ENCODE measurements at regions not wholly inside any gene's neighbourhood (a gene's known extent, or its start where the extent isn't known, plus 50 kb on each side); places are given as distances from the start of the nearest gene placed in this dataset.

DNA sequence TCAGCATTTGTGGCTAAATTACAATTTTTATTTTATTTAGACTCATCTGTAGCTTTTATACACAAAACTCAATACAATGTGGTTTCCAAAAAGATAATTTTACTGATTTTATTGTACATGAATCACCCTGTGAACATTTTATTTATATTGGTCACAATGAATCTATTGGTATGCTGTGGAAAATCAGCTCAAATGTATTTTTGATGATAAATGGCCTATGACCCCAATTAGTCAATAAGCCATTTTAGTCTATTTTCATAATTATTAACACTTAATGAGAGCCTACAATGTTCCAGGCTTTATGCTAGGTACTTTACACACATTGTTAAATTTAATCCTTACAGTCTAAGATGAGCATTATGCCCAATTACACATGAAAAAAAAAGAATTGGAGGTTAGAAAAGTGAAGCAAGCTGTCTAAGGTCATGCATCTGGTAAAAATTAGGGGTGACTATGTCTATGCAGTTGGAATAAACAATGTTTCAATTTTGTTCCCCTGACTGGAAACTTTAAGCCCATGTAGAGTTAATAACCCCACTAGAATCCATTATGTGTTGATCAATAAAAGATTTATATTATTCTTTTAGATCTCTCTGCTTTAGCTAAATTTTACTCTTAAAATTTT is 344.7 kb downstream of the PABPC4L start:
- DNase-seq = no peak
- Histone ChIP-seq H3K4me1 (ENCODE audit: insufficient read depth) (no peaks in the 10 kb centered on the region), H3K4me3 (no peak overlapping the region), H3K27me3 (no peaks in the 10 kb centered on the region), H3K36me3 (no peaks in the 10 kb centered on the region), H3K9me3 (no peaks in the 10 kb centered on the region), H3K27ac (no peak overlapping the region)
- intact Hi-C loops (cut with DNase I) = no loop called here
- TF ChIP-seq POLR2A (IDR thresholded peaks at IDR 0.05) (no peak), EP300 (IDR thresholded peaks at IDR 0.05) (no peak)
- TF ChIP-seq, protein P1, sequence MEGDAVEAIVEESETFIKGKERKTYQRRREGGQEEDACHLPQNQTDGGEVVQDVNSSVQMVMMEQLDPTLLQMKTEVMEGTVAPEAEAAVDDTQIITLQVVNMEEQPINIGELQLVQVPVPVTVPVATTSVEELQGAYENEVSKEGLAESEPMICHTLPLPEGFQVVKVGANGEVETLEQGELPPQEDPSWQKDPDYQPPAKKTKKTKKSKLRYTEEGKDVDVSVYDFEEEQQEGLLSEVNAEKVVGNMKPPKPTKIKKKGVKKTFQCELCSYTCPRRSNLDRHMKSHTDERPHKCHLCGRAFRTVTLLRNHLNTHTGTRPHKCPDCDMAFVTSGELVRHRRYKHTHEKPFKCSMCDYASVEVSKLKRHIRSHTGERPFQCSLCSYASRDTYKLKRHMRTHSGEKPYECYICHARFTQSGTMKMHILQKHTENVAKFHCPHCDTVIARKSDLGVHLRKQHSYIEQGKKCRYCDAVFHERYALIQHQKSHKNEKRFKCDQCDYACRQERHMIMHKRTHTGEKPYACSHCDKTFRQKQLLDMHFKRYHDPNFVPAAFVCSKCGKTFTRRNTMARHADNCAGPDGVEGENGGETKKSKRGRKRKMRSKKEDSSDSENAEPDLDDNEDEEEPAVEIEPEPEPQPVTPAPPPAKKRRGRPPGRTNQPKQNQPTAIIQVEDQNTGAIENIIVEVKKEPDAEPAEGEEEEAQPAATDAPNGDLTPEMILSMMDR (IDR thresholded peaks at IDR 0.05) = no peak

DNA sequence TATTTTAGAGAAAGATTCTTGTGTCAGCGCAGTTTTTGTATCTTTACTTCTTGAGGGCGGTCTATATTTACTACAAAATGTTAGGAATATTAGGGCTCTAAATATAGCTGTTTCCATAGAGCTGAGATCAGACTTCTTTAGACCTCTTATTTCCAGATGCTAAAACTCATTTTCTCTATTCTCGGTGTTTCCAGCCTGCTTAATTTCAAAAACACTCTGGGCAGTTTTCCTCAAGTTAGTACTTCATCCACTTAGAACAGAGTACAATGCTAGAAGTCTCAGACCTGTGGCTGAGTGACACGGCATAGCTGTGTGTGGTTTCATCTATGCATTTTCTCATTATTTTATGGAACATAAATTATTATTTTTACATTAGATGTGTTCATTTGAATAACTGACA is 346.6 kb downstream of the PABPC4L start:
- Histone ChIP-seq H3K9me3 (no peaks in the 10 kb centered on the region), H3K4me1 (ENCODE audit: insufficient read depth) (no peaks in the 10 kb centered on the region), H3K4me3 (no peak overlapping the region), H3K36me3 (no peaks in the 10 kb centered on the region), H3K27me3 (no peaks in the 10 kb centered on the region), H3K27ac (no peak overlapping the region)
- intact Hi-C loops (cut with DNase I) = no loop called here
- TF ChIP-seq, protein P1 (IDR thresholded peaks at IDR 0.05) = no peak
- TF ChIP-seq EP300 (IDR thresholded peaks at IDR 0.05) (no peak), POLR2A (IDR thresholded peaks at IDR 0.05) (no peak)
- WGBS, 3 donors = 87 to 94% (median 89%) methylated on average over 4 of the region's 4 CpGs
- no peak for DNase-seq

DNA sequence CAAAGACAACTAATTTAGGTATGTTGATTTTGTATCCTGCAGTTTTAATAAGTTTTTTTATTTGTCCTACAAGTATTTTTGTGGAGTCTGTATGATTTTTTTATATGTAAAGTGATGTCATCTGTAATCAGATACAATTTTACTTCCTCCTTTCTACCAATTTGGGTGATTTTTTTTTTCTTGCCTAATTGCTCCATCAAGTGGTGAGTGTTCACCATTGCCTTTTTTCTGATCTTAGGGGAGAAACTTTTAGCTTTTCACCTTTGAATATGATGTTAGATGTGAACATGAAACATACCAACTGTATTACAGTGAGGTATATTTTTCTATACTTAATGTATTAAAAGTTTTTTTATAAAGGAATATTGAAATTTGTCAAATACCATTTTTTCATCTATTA is 362.3 kb downstream of the PABPC4L start:
- intact Hi-C loops (cut with DNase I) = no loop called here
- Histone ChIP-seq H3K4me1 (ENCODE audit: insufficient read depth) (no peaks in the 10 kb centered on the region), H3K27me3 (no peaks in the 10 kb centered on the region), H3K9me3 (no peaks in the 10 kb centered on the region), H3K4me3 (no peak overlapping the region), H3K27ac (no peak overlapping the region), H3K36me3 (no peaks in the 10 kb centered on the region)
- DNase-seq = no peak
- TF ChIP-seq, protein P1 (IDR thresholded peaks at IDR 0.05) = no peak
- TF ChIP-seq POLR2A (IDR thresholded peaks at IDR 0.05) (no peak), EP300 (IDR thresholded peaks at IDR 0.05) (no peak)

DNA sequence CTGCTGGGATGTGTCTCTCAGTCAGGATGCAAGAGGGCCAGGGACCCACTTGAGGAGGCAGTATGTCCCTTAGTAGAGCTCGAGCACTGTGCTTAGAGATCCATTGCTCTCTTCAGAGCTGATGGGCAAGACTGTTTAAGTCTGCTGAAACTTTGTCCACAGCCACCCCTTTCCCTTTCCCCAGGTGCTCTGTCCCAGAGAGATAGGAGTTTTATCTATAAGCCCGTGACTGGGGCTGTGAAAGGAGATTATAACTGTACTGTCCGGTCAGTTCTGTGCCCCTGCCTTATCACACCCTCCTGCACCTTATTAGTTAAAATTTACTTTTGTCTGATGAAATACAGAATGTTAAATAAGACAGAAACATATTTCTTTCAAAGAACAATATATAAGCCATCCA is 378.4 kb downstream of the PABPC4L start:
- no peaks in the 10 kb centered on the region for H3K9me3 ChIP-seq
- H3K4me1 ChIP-seq (ENCODE audit: insufficient read depth) = no peaks in the 10 kb centered on the region
- no peak overlapping the region for H3K4me3 ChIP-seq
- no peak overlapping the region for H3K27ac ChIP-seq
- TF ChIP-seq EP300 (IDR thresholded peaks at IDR 0.05) = no peak
- TF ChIP-seq, protein P1 (IDR thresholded peaks at IDR 0.05) = no peak
- no peak for TF ChIP-seq POLR2A (IDR thresholded peaks at IDR 0.05)
- DNase-seq = no peak
- 71 to 77% (median 74%) methylated on average over 3 of the region's 3 CpGs for WGBS, 3 donors
- H3K27me3 ChIP-seq = no peaks in the 10 kb centered on the region
- intact Hi-C loops (cut with DNase I) = no loop called here
- no peaks in the 10 kb centered on the region for H3K36me3 ChIP-seq

Measured in ovary (tissue), 7 donors.